Upper lobe of right lung (tissue), 1 donor: ENCODE measurements at regions not wholly inside any gene's neighbourhood (a gene's known extent, or its start where the extent isn't known, plus 50 kb on each side); places are given as distances from the start of the nearest gene placed in this dataset.

Source experiments
- ATAC-seq: fragments of 200-7000 bp; cut with Tn5 transposase; one replicate; pipeline ENCODE4 v1.9.1; 2020; ENCODE audit warnings: mild to moderate bottlenecking, moderate library complexity
- DNase-seq: peaks from one replicate; pipeline ENCODE4 v3.0.0-alpha.2; 2020
- H3K27ac ChIP-seq: fragments of 200-600 bp; one replicate; pipeline ENCODE4 v1.8.0; 2022
- H3K27me3 ChIP-seq: fragments of 200-600 bp; one replicate; pipeline ENCODE4 v1.8.0; 2022; ENCODE audit warnings: mild to moderate bottlenecking
- H3K36me3 ChIP-seq: fragments of 200-600 bp; one replicate; pipeline ENCODE4 v1.8.0; 2022
- H3K4me1 ChIP-seq: fragments of 200-600 bp; one replicate; pipeline ENCODE4 v1.8.0; 2022
- H3K4me3 ChIP-seq: fragments of 200-600 bp; one replicate; pipeline ENCODE4 v1.8.0; 2022; ENCODE audit warnings: mild to moderate bottlenecking
- H3K9me3 ChIP-seq: fragments of 200-600 bp; one replicate; pipeline ENCODE4 v1.8.0; 2022
- intact Hi-C: fragments of 100-400 bp; cut with DNase I; formaldehyde crosslinking; loops from one replicate; pipeline ENCODE4 v1.11.0; 2022
- TF ChIP-seq, protein P1 (sequence below): fragments of 200-600 bp; IDR thresholded peaks from one replicate; pipeline ENCODE4 v1.8.0; 2022; ENCODE audit warnings: antibody characterized with exemption
- donor health status: DM: no; HTN: yes; CAD: no; lungs with severe emphysema.

DNA sequence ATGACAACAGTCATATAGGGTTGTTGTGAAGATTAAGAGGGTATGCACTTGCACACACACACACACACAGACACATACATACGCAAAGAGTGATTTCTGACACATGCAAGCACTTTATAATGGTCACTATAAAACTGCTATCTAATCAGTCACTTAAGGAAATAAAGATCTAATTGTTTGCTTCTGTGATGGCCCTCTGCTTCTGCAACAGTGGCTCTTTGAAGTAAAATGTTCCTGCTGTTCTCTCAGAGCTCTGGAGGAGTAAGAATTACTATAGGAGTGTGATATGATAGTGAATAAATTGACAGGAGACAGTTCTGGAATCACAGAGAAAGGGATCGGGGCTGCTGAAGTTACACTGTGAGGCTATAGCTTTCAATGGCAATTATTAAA, 494.5 kb upstream of the B3GALT2 start:
- Histone ChIP-seq H3K36me3 (no peaks in the 10 kb centered on the region), H3K27me3 (no peaks in the 10 kb centered on the region), H3K4me1 (no peaks in the 10 kb centered on the region), H3K4me3 (no peak overlapping the region), H3K9me3 (no peaks in the 10 kb centered on the region), H3K27ac (no peak overlapping the region)
- ATAC-seq = no peak
- intact Hi-C loops = no loop called here
- DNase-seq = no peak
- TF ChIP-seq, protein P1, sequence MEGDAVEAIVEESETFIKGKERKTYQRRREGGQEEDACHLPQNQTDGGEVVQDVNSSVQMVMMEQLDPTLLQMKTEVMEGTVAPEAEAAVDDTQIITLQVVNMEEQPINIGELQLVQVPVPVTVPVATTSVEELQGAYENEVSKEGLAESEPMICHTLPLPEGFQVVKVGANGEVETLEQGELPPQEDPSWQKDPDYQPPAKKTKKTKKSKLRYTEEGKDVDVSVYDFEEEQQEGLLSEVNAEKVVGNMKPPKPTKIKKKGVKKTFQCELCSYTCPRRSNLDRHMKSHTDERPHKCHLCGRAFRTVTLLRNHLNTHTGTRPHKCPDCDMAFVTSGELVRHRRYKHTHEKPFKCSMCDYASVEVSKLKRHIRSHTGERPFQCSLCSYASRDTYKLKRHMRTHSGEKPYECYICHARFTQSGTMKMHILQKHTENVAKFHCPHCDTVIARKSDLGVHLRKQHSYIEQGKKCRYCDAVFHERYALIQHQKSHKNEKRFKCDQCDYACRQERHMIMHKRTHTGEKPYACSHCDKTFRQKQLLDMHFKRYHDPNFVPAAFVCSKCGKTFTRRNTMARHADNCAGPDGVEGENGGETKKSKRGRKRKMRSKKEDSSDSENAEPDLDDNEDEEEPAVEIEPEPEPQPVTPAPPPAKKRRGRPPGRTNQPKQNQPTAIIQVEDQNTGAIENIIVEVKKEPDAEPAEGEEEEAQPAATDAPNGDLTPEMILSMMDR = no peak

DNA sequence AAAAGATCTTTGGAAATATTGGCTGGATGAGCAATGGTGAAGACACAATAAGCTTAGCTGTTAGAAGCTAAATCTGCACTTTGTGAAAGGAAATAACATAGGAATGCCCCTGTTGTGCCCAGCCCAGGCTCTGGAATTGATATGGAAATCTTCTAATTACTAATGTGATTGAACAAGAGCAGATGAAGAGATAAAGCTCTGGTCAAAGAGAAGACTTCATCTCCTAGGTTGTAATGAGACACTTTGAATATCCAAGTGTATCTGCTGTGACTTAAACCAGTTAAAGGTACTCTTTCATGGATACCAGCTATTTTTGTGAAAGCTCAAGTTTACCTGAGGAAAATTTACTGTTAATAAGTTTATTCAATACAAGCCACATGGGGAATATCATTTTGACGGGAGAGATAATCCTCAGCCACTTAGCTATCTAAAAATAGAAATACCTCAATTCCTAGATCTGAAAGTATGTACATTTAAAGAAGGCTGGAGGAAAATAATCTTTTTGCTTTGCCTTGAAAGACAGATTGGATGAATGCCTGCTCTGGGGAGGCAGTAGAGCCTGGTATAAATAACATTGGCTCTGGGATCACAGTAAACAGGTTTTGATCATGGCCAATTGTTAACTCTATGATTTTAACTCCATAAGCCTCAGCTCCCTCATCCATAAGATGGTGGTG, 494.0 kb upstream of the B3GALT2 start:
- TF ChIP-seq, protein P1 = no peak
- no peak for ATAC-seq
- no peaks in the 10 kb centered on the region for H3K9me3 ChIP-seq

DNA sequence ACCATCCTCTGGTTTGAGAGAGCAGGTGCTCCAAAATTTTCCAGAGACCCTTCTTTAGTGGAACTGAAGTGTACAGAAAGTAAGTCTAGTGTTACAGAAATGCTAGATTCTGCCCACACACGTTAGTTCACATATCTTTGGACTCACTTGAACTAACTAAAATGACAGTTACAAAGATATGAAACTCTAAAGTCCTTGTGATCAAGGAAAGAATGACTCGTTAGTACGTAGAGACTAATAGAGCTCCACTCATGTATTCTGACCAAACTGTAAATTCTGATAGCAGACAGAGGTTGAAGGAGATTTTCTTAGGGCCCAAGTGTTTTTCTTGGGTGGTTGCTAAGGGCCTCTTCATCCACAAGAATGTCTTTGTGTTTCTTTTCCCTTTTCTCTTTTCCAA, 491.5 kb upstream of the B3GALT2 start:
- H3K36me3 ChIP-seq = no peaks in the 10 kb centered on the region
- H3K27ac ChIP-seq = no peak overlapping the region
- H3K27me3 ChIP-seq = no peaks in the 10 kb centered on the region
- intact Hi-C loops = no loop called here
- no peak for DNase-seq
- no peaks in the 10 kb centered on the region for H3K9me3 ChIP-seq
- no peak for ATAC-seq
- no peaks in the 10 kb centered on the region for H3K4me1 ChIP-seq
- TF ChIP-seq, protein P1 = no peak
- H3K4me3 ChIP-seq = no peak overlapping the region

More for the DNA sequence above, 494.0 kb upstream of the B3GALT2 start:
- DNase-seq = no peak
- Histone ChIP-seq H3K27ac (no peak overlapping the region), H3K4me1 (no peaks in the 10 kb centered on the region), H3K36me3 (no peaks in the 10 kb centered on the region), H3K4me3 (no peak overlapping the region), H3K27me3 (no peaks in the 10 kb centered on the region)
- intact Hi-C loops = no loop called here

GRCh38 chr1:193676996-193677549, 490.7 kb upstream of the B3GALT2 start:
- intact Hi-C loops = no loop called here
- no peaks in the 10 kb centered on the region for H3K9me3 ChIP-seq
- no peaks in the 10 kb centered on the region for H3K36me3 ChIP-seq
- no peaks in the 10 kb centered on the region for H3K4me1 ChIP-seq
- no peak overlapping the region for H3K4me3 ChIP-seq
- no peak for ATAC-seq
- no peaks in the 10 kb centered on the region for H3K27me3 ChIP-seq
- DNase-seq = no peak
- TF ChIP-seq, protein P1 = no peak
- H3K27ac ChIP-seq = no peak overlapping the region

- Histone ChIP-seq H3K4me3 (no peak overlapping the region), H3K4me1 (no peaks in the 10 kb centered on the region), H3K27ac (no peak overlapping the region), H3K9me3 (no peaks in the 10 kb centered on the region), H3K36me3 (no peaks in the 10 kb centered on the region), H3K27me3 (no peaks in the 10 kb centered on the region)
- ATAC-seq (no peak), DNase-seq (no peak)
- TF ChIP-seq, protein P1 = no peak
- intact Hi-C loops = no loop called here
Measured at GRCh38 chr1:193674292-193674944, 488.0 kb upstream of the B3GALT2 start.
